Activated T-helper 17 cell treated with anti-CD3 and anti-CD28 coated beads, Interleukin-2, amount 50 U/mL, for 72 hours (primary cell): ENCODE measurements at regions not wholly inside any gene's neighbourhood (a gene's known extent, or its start where the extent isn't known, plus 50 kb on each side); places are given as distances from the start of the nearest gene placed in this dataset.
"Not testable (repeated sequence)": the region's sequence is repeated elsewhere in the genome, so short reads cannot be mapped to it uniquely, and the experiment has no call there.

ENCODE experiments used
- ATAC-seq: fragments of 150-1000 bp; cut with Tn5 transposase; replicated peaks from 2 replicates; pipeline ENCODE4 v1.10.0; 2021; ENCODE audit warnings: mild to moderate bottlenecking, moderate library complexity
- H3K27ac Mint-ChIP-seq: one replicate; pipeline ENCODE4 v1.8.0; 2022; ENCODE audit warnings: mixed read lengths
- H3K27me3 Mint-ChIP-seq: one replicate; pipeline ENCODE4 v1.8.0; 2022; ENCODE audit warnings: mixed read lengths
- H3K36me3 Mint-ChIP-seq: one replicate; pipeline ENCODE4 v1.8.0; 2022; ENCODE audit warnings: low read depth, mild to moderate bottlenecking, mixed read lengths
- H3K4me1 Mint-ChIP-seq: one replicate; pipeline ENCODE4 v1.8.0; 2022; ENCODE audit warnings: mixed read lengths
- H3K4me3 Mint-ChIP-seq: one replicate; pipeline ENCODE4 v1.8.0; 2022; ENCODE audit warnings: mild to moderate bottlenecking, mixed read lengths
- H3K9me3 Mint-ChIP-seq: one replicate; pipeline ENCODE4 v1.8.0; 2022; ENCODE audit warnings: mixed read lengths

DNA sequence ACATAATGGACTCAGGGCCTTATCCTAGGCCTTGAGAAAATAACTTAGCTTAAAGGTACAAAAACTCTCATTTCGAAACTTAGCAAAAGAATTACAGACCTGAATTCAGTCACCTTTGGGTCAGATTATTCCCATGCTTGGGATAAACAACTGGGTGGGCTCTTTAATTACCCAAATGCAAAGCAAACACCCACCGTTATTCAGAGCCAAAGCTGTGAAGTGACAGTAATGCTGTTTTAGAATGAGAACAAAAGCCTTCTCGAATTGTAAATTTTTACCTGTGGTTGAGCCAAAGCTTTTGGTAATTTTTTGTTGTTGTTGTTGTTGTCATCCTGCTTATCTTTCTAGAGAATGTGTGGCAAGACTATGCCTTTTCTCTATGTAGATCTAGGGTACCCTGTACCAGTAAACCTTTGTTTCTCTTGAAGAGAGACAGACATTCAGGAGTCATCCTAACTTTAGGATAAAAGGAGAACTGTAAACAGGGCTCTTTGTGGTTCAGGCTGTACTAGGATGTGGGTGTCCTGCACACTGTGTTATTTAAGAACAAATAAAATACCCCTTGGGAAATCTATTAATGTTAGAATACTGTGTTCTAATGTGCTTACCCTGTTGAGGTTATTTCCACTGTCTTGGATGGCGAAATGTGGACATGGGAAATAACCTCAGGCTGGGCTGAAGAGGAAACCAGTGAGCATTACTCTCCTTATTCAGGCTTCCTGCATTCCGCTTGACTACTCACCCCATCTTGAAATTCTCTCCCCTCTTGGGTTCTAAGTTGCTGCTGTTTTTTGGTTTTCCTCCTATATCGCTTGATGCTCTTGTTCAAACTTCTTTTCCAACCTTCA lies 480.7 kb downstream of the CD83 start:
- Mint-ChIP-seq H3K36me3 (no peaks in the 10 kb centered on the region), H3K4me1 (peaks cover 5% of the 10 kb centered on the region), H3K27ac (no peak overlapping the region), H3K4me3 (no peak overlapping the region), H3K27me3 (no peaks in the 10 kb centered on the region), H3K9me3 (peaks cover 7% of the 10 kb centered on the region)
- ATAC-seq: no peak

- H3K9me3 Mint-ChIP-seq, H3K36me3 Mint-ChIP-seq, H3K27me3 Mint-ChIP-seq, H3K4me1 Mint-ChIP-seq: not testable (repeated sequence)
- ATAC-seq: peak; percentile 63
- Mint-ChIP-seq H3K27ac (peak overlapping the region; percentile 64), H3K4me3 (peak overlapping the region; percentile 9)
Measured at GRCh38 chr6:14600306-14600705, 482.7 kb downstream of the CD83 start.

GRCh38 chr6:14601490-14601889 lies 483.9 kb downstream of the CD83 start:
- H3K9me3 Mint-ChIP-seq: peaks cover 7% of the 10 kb centered on the region
- H3K27ac Mint-ChIP-seq: no peak overlapping the region
- H3K27me3 Mint-ChIP-seq: no peaks in the 10 kb centered on the region
- no peak overlapping the region for H3K4me3 Mint-ChIP-seq
- ATAC-seq: no peak
- H3K4me1 Mint-ChIP-seq: peaks cover 1% of the 10 kb centered on the region
- no peaks in the 10 kb centered on the region for H3K36me3 Mint-ChIP-seq

DNA sequence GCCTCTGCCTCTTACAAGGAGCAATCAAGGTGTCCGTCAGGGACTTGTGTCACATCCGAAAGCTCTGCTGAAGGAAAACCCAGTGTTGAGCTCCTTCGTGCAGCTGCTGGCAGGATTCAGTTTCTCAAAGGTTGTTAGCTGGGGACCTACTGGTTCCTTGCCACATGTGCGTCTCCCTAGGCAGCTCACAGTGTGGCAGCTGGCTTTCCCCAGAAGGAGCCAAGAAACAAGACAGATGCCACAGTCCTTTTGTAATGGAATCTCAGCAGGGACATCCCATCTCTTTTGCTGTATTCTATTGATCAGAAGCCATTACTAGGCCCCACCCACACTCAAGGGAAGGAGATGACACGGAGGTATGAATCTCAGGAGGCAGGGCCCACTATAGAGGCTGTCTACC lies 488.8 kb downstream of the CD83 start:
- no peak overlapping the region for H3K27ac Mint-ChIP-seq
- H3K27me3 Mint-ChIP-seq: no peaks in the 10 kb centered on the region
- H3K36me3 Mint-ChIP-seq: no peaks in the 10 kb centered on the region
- H3K9me3 Mint-ChIP-seq: peaks cover 3% of the 10 kb centered on the region
- H3K4me3 Mint-ChIP-seq: no peak overlapping the region
- H3K4me1 Mint-ChIP-seq: no peaks in the 10 kb centered on the region
- ATAC-seq: no peak

- H3K27me3 Mint-ChIP-seq: no peaks in the 10 kb centered on the region
- H3K27ac Mint-ChIP-seq: no peak overlapping the region
- H3K4me1 Mint-ChIP-seq: no peaks in the 10 kb centered on the region
- H3K9me3 Mint-ChIP-seq: peaks cover 3% of the 10 kb centered on the region
- H3K36me3 Mint-ChIP-seq: no peaks in the 10 kb centered on the region
- ATAC-seq: no peak
- H3K4me3 Mint-ChIP-seq: no peak overlapping the region
Measured at GRCh38 chr6:14610141-14610540, 492.6 kb downstream of the CD83 start.

- Mint-ChIP-seq H3K9me3 (peaks cover 6% of the 10 kb centered on the region), H3K4me1 (no peaks in the 10 kb centered on the region), H3K27me3 (no peaks in the 10 kb centered on the region), H3K4me3 (no peak overlapping the region), H3K36me3 (no peaks in the 10 kb centered on the region), H3K27ac (no peak overlapping the region)
- no peak for ATAC-seq
Measured at GRCh38 chr6:14612016-14612980, 494.7 kb downstream of the CD83 start.

- Mint-ChIP-seq H3K4me3 (no peak overlapping the region), H3K4me1 (no peaks in the 10 kb centered on the region), H3K9me3 (peaks cover 6% of the 10 kb centered on the region), H3K27me3 (no peaks in the 10 kb centered on the region), H3K36me3 (no peaks in the 10 kb centered on the region), H3K27ac (no peak overlapping the region)
- ATAC-seq: no peak
Measured at GRCh38 chr6:14614631-14615030, 497.1 kb downstream of the CD83 start.

DNA sequence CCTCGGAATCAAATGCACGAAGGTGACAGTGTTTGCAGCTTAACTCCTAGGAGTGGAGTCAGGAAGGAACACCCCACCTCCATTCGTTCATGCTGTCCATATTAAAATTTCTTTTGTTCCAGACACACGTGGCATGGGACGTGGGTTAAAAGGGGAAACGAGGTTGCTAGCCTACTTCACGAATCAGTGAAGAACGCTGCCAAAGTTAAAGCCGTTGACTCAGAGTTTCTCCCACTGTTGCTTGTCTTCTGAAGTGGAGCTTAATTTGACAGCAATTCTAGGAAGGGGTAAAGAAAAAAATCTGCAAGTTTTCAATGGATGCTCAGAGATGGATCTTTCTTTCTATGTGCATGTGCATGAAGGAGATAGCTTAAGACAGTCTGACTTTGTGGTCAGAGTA lies 499.1 kb downstream of the CD83 start:
- peaks cover 3% of the 10 kb centered on the region for H3K9me3 Mint-ChIP-seq
- no peak overlapping the region for H3K4me3 Mint-ChIP-seq
- no peaks in the 10 kb centered on the region for H3K27me3 Mint-ChIP-seq
- H3K27ac Mint-ChIP-seq: no peak overlapping the region
- H3K36me3 Mint-ChIP-seq: no peaks in the 10 kb centered on the region
- no peak for ATAC-seq
- H3K4me1 Mint-ChIP-seq: no peaks in the 10 kb centered on the region

DNA sequence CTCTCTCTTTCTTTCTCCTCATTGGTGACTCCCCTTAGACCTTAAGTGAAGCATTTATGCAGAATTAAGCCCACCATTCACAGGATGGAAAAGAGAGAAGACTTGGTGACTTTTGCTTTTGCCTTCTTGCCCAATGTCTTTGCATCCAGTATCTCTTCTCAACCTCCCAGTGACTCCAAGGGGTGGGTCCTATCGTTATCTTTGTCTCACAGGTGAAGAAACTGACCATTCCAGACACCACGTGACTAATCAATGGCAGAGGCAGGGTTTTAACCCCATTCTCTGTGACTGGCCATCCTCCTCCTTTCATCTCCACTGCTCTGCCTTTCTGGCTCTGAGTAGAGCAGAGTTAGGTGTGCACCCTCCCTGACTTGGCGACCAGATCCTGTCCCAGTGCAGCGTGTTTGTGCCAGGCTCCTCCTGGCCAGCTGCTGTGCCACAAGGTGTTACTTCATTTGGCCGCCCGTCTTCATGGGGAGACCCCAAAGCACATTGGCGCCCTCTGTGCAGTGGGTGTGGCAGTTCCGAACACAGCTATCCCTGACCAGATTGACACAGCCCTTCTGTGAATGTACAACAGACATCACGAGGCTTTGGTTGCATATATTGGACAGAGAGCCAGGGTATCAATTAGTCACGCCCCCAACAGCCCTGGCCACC lies 501.3 kb downstream of the CD83 start:
- Mint-ChIP-seq H3K9me3 (peaks cover 3% of the 10 kb centered on the region), H3K27ac (no peak overlapping the region), H3K4me3 (no peak overlapping the region), H3K4me1 (peaks cover 4% of the 10 kb centered on the region), H3K27me3 (no peaks in the 10 kb centered on the region), H3K36me3 (no peaks in the 10 kb centered on the region)
- ATAC-seq: no peak

- Mint-ChIP-seq H3K27me3 (no peaks in the 10 kb centered on the region), H3K4me1 (peaks cover 4% of the 10 kb centered on the region), H3K27ac (no peak overlapping the region), H3K9me3 (peaks cover 3% of the 10 kb centered on the region), H3K36me3 (no peaks in the 10 kb centered on the region), H3K4me3 (no peak overlapping the region)
- no peak for ATAC-seq
Measured at GRCh38 chr6:14619419-14619781, 501.8 kb downstream of the CD83 start.

GRCh38 chr6:14620522-14620921 lies 502.9 kb downstream of the CD83 start:
- no peaks in the 10 kb centered on the region for H3K27me3 Mint-ChIP-seq
- H3K4me1 Mint-ChIP-seq: peaks cover 8% of the 10 kb centered on the region
- H3K27ac Mint-ChIP-seq: no peak overlapping the region
- ATAC-seq: no peak
- no peak overlapping the region for H3K4me3 Mint-ChIP-seq
- H3K36me3 Mint-ChIP-seq: no peaks in the 10 kb centered on the region
- H3K9me3 Mint-ChIP-seq: peaks cover under 1% of the 10 kb centered on the region

DNA sequence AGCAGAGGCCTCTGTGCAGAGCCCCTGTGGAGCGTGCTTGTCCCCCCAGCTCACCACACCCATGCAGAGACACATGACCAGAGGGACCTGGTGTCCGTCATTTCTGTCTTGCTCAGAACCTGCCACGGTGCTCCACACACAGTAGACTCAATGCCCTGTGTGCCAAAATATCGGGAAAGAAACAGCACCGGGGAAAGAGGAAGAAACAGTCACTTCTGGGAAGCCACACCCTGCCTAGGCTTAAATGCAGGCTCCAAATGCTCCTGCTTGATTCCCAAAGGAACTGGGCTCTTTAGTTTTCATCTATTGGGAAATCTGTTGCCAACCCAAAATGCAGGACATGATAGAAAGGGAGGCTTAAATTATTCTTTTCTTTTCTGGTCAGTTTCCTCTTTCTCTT lies 503.9 kb downstream of the CD83 start:
- Mint-ChIP-seq H3K36me3 (no peaks in the 10 kb centered on the region), H3K27me3 (no peaks in the 10 kb centered on the region), H3K9me3 (no peaks in the 10 kb centered on the region), H3K4me3 (no peak overlapping the region), H3K27ac (no peak overlapping the region), H3K4me1 (peaks cover 10% of the 10 kb centered on the region)
- no peak for ATAC-seq

- Mint-ChIP-seq H3K4me1 (peaks cover 10% of the 10 kb centered on the region), H3K27me3 (no peaks in the 10 kb centered on the region)
- no peak for ATAC-seq
Measured at GRCh38 chr6:14622085-14622484, 504.5 kb downstream of the CD83 start.

GRCh38 chr6:14622909-14623505 lies 505.4 kb downstream of the CD83 start:
- ATAC-seq: no peak
- no peaks in the 10 kb centered on the region for H3K27me3 Mint-ChIP-seq
- H3K9me3 Mint-ChIP-seq: no peaks in the 10 kb centered on the region
- H3K4me3 Mint-ChIP-seq: no peak overlapping the region
- peak overlapping the region; percentile 4 for H3K27ac Mint-ChIP-seq
- peaks cover 10% of the 10 kb centered on the region for H3K4me1 Mint-ChIP-seq
- no peaks in the 10 kb centered on the region for H3K36me3 Mint-ChIP-seq

More at GRCh38 chr6:14622085-14622484, 504.5 kb downstream of the CD83 start:
- Mint-ChIP-seq H3K4me3 (no peak overlapping the region), H3K36me3 (no peaks in the 10 kb centered on the region), H3K27ac (no peak overlapping the region), H3K9me3 (no peaks in the 10 kb centered on the region)
